ENCODE measurements at regions not wholly inside any gene's neighbourhood (a gene's known extent, or its start where the extent isn't known, plus 50 kb on each side); places are given as distances from the start of the nearest gene placed in this dataset.

GRCh38 chr3:163138258-163138657 is 1641.7 kb downstream of the OTOL1 start:
- intact Hi-C loops (cut with DNase I, micrococcal nuclease) = no loop called here
- no peak for ATAC-seq
- no peak for DNase-seq

DNA sequence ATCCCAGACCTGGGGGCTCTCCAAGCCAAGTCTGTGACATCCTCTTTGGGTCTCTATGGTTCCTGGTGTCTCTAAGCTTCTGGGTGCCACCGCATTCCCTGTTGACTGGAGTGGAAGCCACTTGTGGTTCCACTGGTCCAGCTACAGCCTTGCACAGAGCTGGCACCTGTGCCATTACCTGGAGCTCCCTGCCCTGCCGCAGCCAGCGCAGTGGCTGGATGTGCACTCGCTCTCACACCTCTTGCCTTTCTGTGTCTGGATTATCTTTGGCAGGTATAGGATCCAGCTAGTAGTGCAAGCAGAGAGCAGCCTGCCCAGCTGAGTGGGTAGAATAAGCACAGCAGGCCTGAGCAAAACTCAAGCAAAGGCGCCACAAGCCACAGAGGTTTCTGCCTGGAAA is 1635.5 kb downstream of the OTOL1 start:
- ATAC-seq = no peak
- no peak for DNase-seq
- intact Hi-C loops (cut with DNase I, micrococcal nuclease) = no loop called here

DNA sequence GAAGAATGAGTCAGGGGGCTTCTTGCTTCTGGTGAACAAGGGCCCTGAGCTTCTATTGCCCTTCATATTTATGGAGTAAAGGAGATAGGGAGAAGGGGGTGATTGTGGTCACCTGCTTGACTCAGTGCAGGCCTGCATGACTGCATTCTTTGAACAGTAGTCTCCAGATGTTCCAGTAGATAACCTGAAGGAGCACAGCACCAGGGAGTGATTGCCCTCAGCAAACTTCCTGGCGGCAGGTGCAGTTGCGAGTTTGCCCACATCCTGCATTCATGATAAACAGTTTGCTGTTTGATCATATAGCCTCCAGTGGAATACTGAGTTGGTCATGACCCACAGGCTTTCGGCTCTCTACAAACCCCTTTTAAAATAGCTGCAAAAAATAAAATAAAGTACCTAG is 1632.7 kb downstream of the OTOL1 start:
- ATAC-seq (no peak), DNase-seq (no peak)
- intact Hi-C loops (cut with DNase I, micrococcal nuclease) = no loop called here

- intact Hi-C loops (cut with DNase I, micrococcal nuclease) = no loop called here
- ATAC-seq = no peak
Measured at GRCh38 chr3:163126115-163126514, 1629.5 kb downstream of the OTOL1 start.

More at GRCh38 chr3:163126115-163126514, 1629.5 kb downstream of the OTOL1 start:
- DNase-seq = no peak

Small RNA genes lying in the stretch of these regions (microRNA-seq; reads per million reads assigned to microRNA genes)
- 0 reads per million in 2 donors for gene MIR1263
